Stomach (tissue), 4 donors: ENCODE measurements at regions not wholly inside any gene's neighbourhood (a gene's known extent, or its start where the extent isn't known, plus 50 kb on each side); places are given as distances from the start of the nearest gene placed in this dataset.

Experiments
- POLR2A ChIP-seq, 4 donors: fragments of 450-650 bp; IDR thresholded peaks; one replicate each; pipeline ENCODE4 v1.6.1; 2016; ENCODE audit warnings: antibody characterized with exemption in 4 of 4, control low read depth in 2 of 4, mild to moderate bottlenecking in 1 of 4, moderate library complexity in 1 of 4
- POLR2AphosphoS5 ChIP-seq, 3 donors: sonication (generic); formaldehyde crosslinking; IDR thresholded peaks; one replicate each; pipeline ENCODE4 v1.6.1; 2016; ENCODE audit warnings: antibody characterized with exemption in 3 of 3
- TF ChIP-seq, protein P1 (sequence below), 7 experiments: fragments of 450-650 bp in 4 of 7; fragments of 200-600 bp in 3 of 7; sonication (generic) in 3 of 7; IDR thresholded peaks; one replicate each; pipeline ENCODE4 v1.5.1; 2016 to 2019; ENCODE audit warnings: antibody characterized with exemption in 7 of 7, control low read depth in 2 of 7, mild to moderate bottlenecking in 1 of 7

DNA sequence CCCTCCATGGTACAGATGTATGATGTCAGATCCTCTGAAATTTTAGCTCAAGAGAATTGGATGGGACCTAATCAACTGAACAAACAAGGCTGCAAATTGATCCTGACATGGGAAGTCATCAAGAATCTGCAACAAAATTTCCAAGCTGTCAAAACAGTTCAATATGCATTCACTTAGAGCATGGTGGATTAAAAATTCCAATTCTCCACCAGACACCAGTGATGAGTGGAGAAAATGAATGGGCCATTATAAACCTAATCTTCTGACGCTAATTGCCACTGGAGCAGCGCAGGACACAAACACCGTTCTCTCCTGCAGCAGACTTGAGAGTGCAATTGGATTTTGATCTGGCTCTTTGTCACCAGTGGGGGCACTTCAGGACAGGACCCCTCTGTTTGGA is 94.2 kb downstream of the MINAR1 start:
- TF ChIP-seq POLR2A (IDR thresholded peaks at IDR 0.05) (no peak), POLR2AphosphoS5 (IDR thresholded peaks at IDR 0.05) (no peak)
- TF ChIP-seq, protein P1, sequence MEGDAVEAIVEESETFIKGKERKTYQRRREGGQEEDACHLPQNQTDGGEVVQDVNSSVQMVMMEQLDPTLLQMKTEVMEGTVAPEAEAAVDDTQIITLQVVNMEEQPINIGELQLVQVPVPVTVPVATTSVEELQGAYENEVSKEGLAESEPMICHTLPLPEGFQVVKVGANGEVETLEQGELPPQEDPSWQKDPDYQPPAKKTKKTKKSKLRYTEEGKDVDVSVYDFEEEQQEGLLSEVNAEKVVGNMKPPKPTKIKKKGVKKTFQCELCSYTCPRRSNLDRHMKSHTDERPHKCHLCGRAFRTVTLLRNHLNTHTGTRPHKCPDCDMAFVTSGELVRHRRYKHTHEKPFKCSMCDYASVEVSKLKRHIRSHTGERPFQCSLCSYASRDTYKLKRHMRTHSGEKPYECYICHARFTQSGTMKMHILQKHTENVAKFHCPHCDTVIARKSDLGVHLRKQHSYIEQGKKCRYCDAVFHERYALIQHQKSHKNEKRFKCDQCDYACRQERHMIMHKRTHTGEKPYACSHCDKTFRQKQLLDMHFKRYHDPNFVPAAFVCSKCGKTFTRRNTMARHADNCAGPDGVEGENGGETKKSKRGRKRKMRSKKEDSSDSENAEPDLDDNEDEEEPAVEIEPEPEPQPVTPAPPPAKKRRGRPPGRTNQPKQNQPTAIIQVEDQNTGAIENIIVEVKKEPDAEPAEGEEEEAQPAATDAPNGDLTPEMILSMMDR (IDR thresholded peaks at IDR 0.05): no peak
